Prostate gland (tissue), 2 donors: ENCODE measurements at regions not wholly inside any gene's neighbourhood (a gene's known extent, or its start where the extent isn't known, plus 50 kb on each side); places are given as distances from the start of the nearest gene placed in this dataset.

Source experiments
- DNase-seq: peaks from one replicate; pipeline ENCODE4 v3.0.0-alpha.2; 2019; ENCODE audit warnings: low spot score
- H3K27ac ChIP-seq, 2 donors: fragments of 200-600 bp; sonication (generic); 2 replicates each; pipeline ENCODE4 v1.5.1; 2017 to 2019
- H3K27me3 ChIP-seq: fragments of 200-600 bp; sonication (generic); replicated peaks from 2 replicates; pipeline ENCODE4 v1.5.1; 2019; ENCODE audit not compliant: insufficient read depth
- H3K36me3 ChIP-seq, 2 donors: fragments of 200-600 bp; sonication (generic); 1 replicate in 1 of 2; 2 replicates in 1 of 2; pipeline versions ENCODE4 v1.5.1 to v1.8.1; 2017 to 2019
- H3K4me1 ChIP-seq: fragments of 200-600 bp; sonication (generic); replicated peaks from 2 replicates; pipeline ENCODE4 v1.5.1; 2019
- H3K4me3 ChIP-seq, 2 donors: fragments of 200-600 bp; sonication (generic); 2 replicates each; pipeline ENCODE4 v1.5.1; 2017 to 2019
- H3K9me3 ChIP-seq: fragments of 200-600 bp; sonication (generic); 2 replicates; pipeline ENCODE4 v1.5.1; 2017
- CTCF ChIP-seq, 4 experiments: fragments of 200-600 bp in 2 of 4; fragments of 450-650 bp in 2 of 4; sonication (generic) in 2 of 4; IDR thresholded peaks; 1 replicate in 3 of 4; 2 replicates in 1 of 4; pipeline ENCODE4 v1.5.1; 2016 to 2019; ENCODE audit warnings: antibody characterized with exemption in 4 of 4, mild to moderate bottlenecking in 2 of 4, moderate library complexity in 2 of 4
- POLR2A ChIP-seq: fragments of 450-650 bp; IDR thresholded peaks from one replicate; pipeline ENCODE4 v1.6.1; 2016; ENCODE audit warnings: antibody characterized with exemption, mild to moderate bottlenecking
- POLR2AphosphoS5 ChIP-seq: sonication (generic); formaldehyde crosslinking; IDR thresholded peaks from one replicate; pipeline ENCODE4 v1.6.1; 2017; ENCODE audit warnings: antibody characterized with exemption
- WGBS: methylation state at CpG from one replicate; pipeline ENCODE4 v1.1.5; 2018; 5-methylcytosine and 5-hydroxymethylcytosine counted together
- intact Hi-C: fragments of 100-400 bp; cut with DNase I; formaldehyde crosslinking; loops from one replicate; pipeline ENCODE4 v1.14.2; 2022

GRCh38 chr5:135108992-135109391 is 75.0 kb upstream of the PITX1 start:
- intact Hi-C loops: no loop called here
- H3K27ac ChIP-seq: no peak overlapping the region
- TF ChIP-seq CTCF (IDR thresholded peaks at IDR 0.05): no peak
- no peak for TF ChIP-seq POLR2AphosphoS5
- no peak for TF ChIP-seq POLR2A
- no peaks in the 10 kb centered on the region for H3K27me3 ChIP-seq
- no peaks in the 10 kb centered on the region for H3K9me3 ChIP-seq
- WGBS: 89% methylated on average over 6 of the region's 7 CpGs
- H3K4me3 ChIP-seq: no peak overlapping the region
- H3K4me1 ChIP-seq: no peaks in the 10 kb centered on the region
- DNase-seq: no peak
- no peaks in the 10 kb centered on the region for H3K36me3 ChIP-seq

GRCh38 chr5:135108569-135108968 is 74.5 kb upstream of the PITX1 start:
- WGBS: 97% methylated on average over 3 of the region's 3 CpGs
- no peak overlapping the region for H3K4me3 ChIP-seq
- TF ChIP-seq POLR2AphosphoS5 (no peak), POLR2A (no peak), CTCF (IDR thresholded peaks at IDR 0.05) (no peak)
- no peak for DNase-seq
- H3K9me3 ChIP-seq: no peaks in the 10 kb centered on the region
- no peaks in the 10 kb centered on the region for H3K27me3 ChIP-seq
- no peak overlapping the region for H3K27ac ChIP-seq
- H3K36me3 ChIP-seq: no peaks in the 10 kb centered on the region
- intact Hi-C loops: no loop called here
- H3K4me1 ChIP-seq: no peaks in the 10 kb centered on the region

- H3K4me3 ChIP-seq: no peak overlapping the region
- no peak for DNase-seq
- H3K9me3 ChIP-seq: no peaks in the 10 kb centered on the region
- WGBS: 100% methylated on average over 3 of the region's 3 CpGs
- H3K4me1 ChIP-seq: no peaks in the 10 kb centered on the region
- intact Hi-C loops: no loop called here
- TF ChIP-seq POLR2AphosphoS5: no peak
- no peak for TF ChIP-seq CTCF (IDR thresholded peaks at IDR 0.05)
- no peak for TF ChIP-seq POLR2A
- H3K27ac ChIP-seq: no peak overlapping the region
- no peaks in the 10 kb centered on the region for H3K27me3 ChIP-seq
- H3K36me3 ChIP-seq: no peaks in the 10 kb centered on the region
Observed at GRCh38 chr5:135107986-135108385, 74.0 kb upstream of the PITX1 start.

GRCh38 chr5:135106610-135107471 is 72.8 kb upstream of the PITX1 start:
- Histone ChIP-seq H3K27ac (no peak overlapping the region), H3K36me3 (no peaks in the 10 kb centered on the region), H3K9me3 (no peaks in the 10 kb centered on the region), H3K4me3 (no peak overlapping the region), H3K27me3 (no peaks in the 10 kb centered on the region), H3K4me1 (no peaks in the 10 kb centered on the region)
- intact Hi-C loops: no loop called here
- WGBS: 59% methylated on average over 19 of the region's 19 CpGs
- TF ChIP-seq POLR2AphosphoS5: no peak
- no peak for TF ChIP-seq CTCF (IDR thresholded peaks at IDR 0.05)
- TF ChIP-seq POLR2A: no peak
- DNase-seq: no peak

- no peak for TF ChIP-seq POLR2A
- TF ChIP-seq CTCF (IDR thresholded peaks at IDR 0.05): no peak
- no peak for TF ChIP-seq POLR2AphosphoS5
- no peak for DNase-seq
- no peaks in the 10 kb centered on the region for H3K4me1 ChIP-seq
- H3K27ac ChIP-seq: no peak overlapping the region
- intact Hi-C loops: no loop called here
- H3K27me3 ChIP-seq: no peaks in the 10 kb centered on the region
- no peaks in the 10 kb centered on the region for H3K9me3 ChIP-seq
- H3K36me3 ChIP-seq: no peaks in the 10 kb centered on the region
- 62% methylated on average over 3 of the region's 3 CpGs for WGBS
- no peak overlapping the region for H3K4me3 ChIP-seq
Observed at GRCh38 chr5:135106136-135106535, 72.1 kb upstream of the PITX1 start.
